DOHH2 (cell line): ENCODE measurements at regions not wholly inside any gene's neighbourhood (a gene's known extent, or its start where the extent isn't known, plus 50 kb on each side); places are given as distances from the start of the nearest gene placed in this dataset.

ENCODE experiments used
- H3F3A ChIP-seq: fragments of 200-600 bp; sonication (generic), shearing (Covaris generic); 2 replicates; pipeline ENCODE4 v1.6.0; 2016; ENCODE audit warnings: antibody characterized with exemption, mild to moderate bottlenecking; ENCODE audit not compliant: control insufficient read depth, insufficient read depth
- H3K27ac ChIP-seq: fragments of 200-600 bp; sonication (generic); 2 replicates; pipeline ENCODE4 v1.5.1; 2014; ENCODE audit warnings: low read depth, mild to moderate bottlenecking, low read length, moderate library complexity
- H3K27me3 ChIP-seq: fragments of 200-600 bp; sonication (generic); 2 replicates; pipeline ENCODE4 v1.6.1; 2014; ENCODE audit warnings: mild to moderate bottlenecking, low read length, mixed read lengths; ENCODE audit not compliant: control insufficient read depth
- H3K36me3 ChIP-seq: fragments of 200-600 bp; sonication (generic); 2 replicates; pipeline ENCODE4 v1.6.1; 2014; ENCODE audit warnings: mild to moderate bottlenecking, low read length, moderate library complexity, mixed read lengths; ENCODE audit not compliant: control insufficient read depth
- H3K4me1 ChIP-seq: fragments of 200-600 bp; sonication (generic); 2 replicates; pipeline ENCODE4 v1.6.1; 2014; ENCODE audit warnings: mild to moderate bottlenecking, low read length, mixed read lengths; ENCODE audit not compliant: control insufficient read depth
- H3K4me2 ChIP-seq: fragments of 200-600 bp; sonication (generic); 2 replicates; pipeline ENCODE4 v1.6.0; 2014; ENCODE audit warnings: mild to moderate bottlenecking, low read length, moderate library complexity
- H3K4me3 ChIP-seq: fragments of 200-600 bp; sonication (generic); 2 replicates; pipeline ENCODE4 v1.5.1; 2014; ENCODE audit warnings: mild to moderate bottlenecking, low read length, mixed read lengths
- H3K79me2 ChIP-seq: fragments of 200-600 bp; sonication (generic); 2 replicates; pipeline ENCODE4 v1.6.1; 2014; ENCODE audit warnings: mild to moderate bottlenecking, low read length, mixed read lengths; ENCODE audit not compliant: control insufficient read depth
- H3K9me2 ChIP-seq: fragments of 200-600 bp; sonication (generic); replicated peaks from 2 replicates; pipeline ENCODE4 v1.6.1; 2014; ENCODE audit warnings: mild to moderate bottlenecking, low read length, mixed read lengths; ENCODE audit not compliant: control insufficient read depth
- H3K9me3 ChIP-seq: fragments of 200-600 bp; sonication (generic); 2 replicates; pipeline ENCODE4 v1.6.1; 2014; ENCODE audit warnings: antibody characterized with exemption, low read length, mixed read lengths; ENCODE audit not compliant: control insufficient read depth, insufficient read depth
- H4K20me1 ChIP-seq: fragments of 200-600 bp; sonication (generic); 2 replicates; pipeline ENCODE4 v1.6.0; 2014; ENCODE audit warnings: low read depth, mild to moderate bottlenecking, antibody characterized with exemption, low read length, moderate library complexity; ENCODE audit not compliant: control insufficient read depth, insufficient read depth
- CTCF ChIP-seq: fragments of 200-600 bp; sonication (generic); IDR thresholded peaks from one replicate; pipeline ENCODE4 v1.5.1; 2014; ENCODE audit warnings: antibody characterized with exemption, mild to moderate bottlenecking, low read depth, low read length; ENCODE audit not compliant: poor library complexity, severe bottlenecking
- EZH2phosphoT487 ChIP-seq: fragments of 200-600 bp; sonication (generic); IDR thresholded peaks from 2 replicates; pipeline ENCODE4 v1.6.1; 2017; ENCODE audit warnings: borderline replicate concordance, mild to moderate bottlenecking, antibody characterized with exemption, low read length, moderate library complexity, mixed read lengths

- H3K27ac ChIP-seq: no peak overlapping the region
- no peak for TF ChIP-seq EZH2phosphoT487
- no peak for TF ChIP-seq CTCF
- H3K4me1 ChIP-seq: no peaks in the 10 kb centered on the region
- no peak overlapping the region for H3K4me2 ChIP-seq
- no peaks in the 10 kb centered on the region for H3K36me3 ChIP-seq
- H3K4me3 ChIP-seq: no peak overlapping the region
- H3K9me2 ChIP-seq: no peaks in the 10 kb centered on the region
- H3K9me3 ChIP-seq: no peaks in the 10 kb centered on the region
- H3K27me3 ChIP-seq: no peaks in the 10 kb centered on the region
- H4K20me1 ChIP-seq: no peaks in the 10 kb centered on the region
- H3F3A ChIP-seq: no peaks in the 10 kb centered on the region
- H3K79me2 ChIP-seq: no peaks in the 10 kb centered on the region
These were observed 1178.8 kb downstream of the ZPLD1 start for GRCh38 chr3:103613397-103614156.

GRCh38 chr3:103614719-103615118 lies 1179.9 kb downstream of the ZPLD1 start:
- Histone ChIP-seq H3F3A (no peaks in the 10 kb centered on the region), H3K79me2 (no peaks in the 10 kb centered on the region), H3K4me3 (no peak overlapping the region), H3K9me3 (no peaks in the 10 kb centered on the region), H3K27me3 (no peaks in the 10 kb centered on the region), H3K9me2 (no peaks in the 10 kb centered on the region), H3K4me2 (no peak overlapping the region), H3K4me1 (no peaks in the 10 kb centered on the region), H3K27ac (no peak overlapping the region), H3K36me3 (no peaks in the 10 kb centered on the region), H4K20me1 (no peaks in the 10 kb centered on the region)
- TF ChIP-seq EZH2phosphoT487: no peak
- no peak for TF ChIP-seq CTCF

GRCh38 chr3:103617961-103618360 lies 1183.1 kb downstream of the ZPLD1 start:
- Histone ChIP-seq H4K20me1 (no peaks in the 10 kb centered on the region), H3K4me1 (no peaks in the 10 kb centered on the region), H3F3A (no peaks in the 10 kb centered on the region), H3K27ac (no peak overlapping the region), H3K4me2 (no peak overlapping the region), H3K36me3 (no peaks in the 10 kb centered on the region), H3K4me3 (no peak overlapping the region), H3K79me2 (no peaks in the 10 kb centered on the region), H3K27me3 (no peaks in the 10 kb centered on the region), H3K9me2 (no peaks in the 10 kb centered on the region), H3K9me3 (peaks cover 4% of the 10 kb centered on the region; the same call in 1 of the 2 replicates)
- TF ChIP-seq EZH2phosphoT487 (no peak), CTCF (no peak)
